ENCODE measurements at regions not wholly inside any gene's neighbourhood (a gene's known extent, or its start where the extent isn't known, plus 50 kb on each side); places are given as distances from the start of the nearest gene placed in this dataset.

GRCh38 chr2:10252224-10252623 is 50.5 kb upstream of the HPCAL1 start:
- no peaks in the 10 kb centered on the region for H3K36me3 ChIP-seq
- TF ChIP-seq POLR2A (IDR thresholded peaks at IDR 0.05), result no peak
- TF ChIP-seq, protein P1, sequence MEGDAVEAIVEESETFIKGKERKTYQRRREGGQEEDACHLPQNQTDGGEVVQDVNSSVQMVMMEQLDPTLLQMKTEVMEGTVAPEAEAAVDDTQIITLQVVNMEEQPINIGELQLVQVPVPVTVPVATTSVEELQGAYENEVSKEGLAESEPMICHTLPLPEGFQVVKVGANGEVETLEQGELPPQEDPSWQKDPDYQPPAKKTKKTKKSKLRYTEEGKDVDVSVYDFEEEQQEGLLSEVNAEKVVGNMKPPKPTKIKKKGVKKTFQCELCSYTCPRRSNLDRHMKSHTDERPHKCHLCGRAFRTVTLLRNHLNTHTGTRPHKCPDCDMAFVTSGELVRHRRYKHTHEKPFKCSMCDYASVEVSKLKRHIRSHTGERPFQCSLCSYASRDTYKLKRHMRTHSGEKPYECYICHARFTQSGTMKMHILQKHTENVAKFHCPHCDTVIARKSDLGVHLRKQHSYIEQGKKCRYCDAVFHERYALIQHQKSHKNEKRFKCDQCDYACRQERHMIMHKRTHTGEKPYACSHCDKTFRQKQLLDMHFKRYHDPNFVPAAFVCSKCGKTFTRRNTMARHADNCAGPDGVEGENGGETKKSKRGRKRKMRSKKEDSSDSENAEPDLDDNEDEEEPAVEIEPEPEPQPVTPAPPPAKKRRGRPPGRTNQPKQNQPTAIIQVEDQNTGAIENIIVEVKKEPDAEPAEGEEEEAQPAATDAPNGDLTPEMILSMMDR (IDR thresholded peaks at IDR 0.05), result no peak
- TF ChIP-seq POLR2AphosphoS5 (IDR thresholded peaks at IDR 0.05), result no peak
- no peak for TF ChIP-seq EP300 (IDR thresholded peaks at IDR 0.05; ENCODE audit: low read depth)
- intact Hi-C loops (cut with DNase I; ENCODE audit: low total_unique reads) (no loop called here), in situ Hi-C loops (cut with MboI; ENCODE audit: low pct_ligation_motif_present in 1 of 4, low pct_unique_long_range_greater_than_20kb in 1 of 4, low sequenced_read_pairs in 3 of 4) (no loop called here)
- whole genome bisulfite sequencing, 2 donors (ENCODE audit: low coverage in 1 of 2), result 94% methylated on average over 2 of the region's 2 CpGs; no CpG with 5 or more reads in 1 of the 2 donors
- DNase-seq, result no peak
- peaks cover 5 to 9% of the 10 kb centered on the region in 2 donors for H3K9me3 ChIP-seq
- no peak overlapping the region for H3K27ac ChIP-seq
- H3K27me3 ChIP-seq, result no peaks in the 10 kb centered on the region
- H3K4me3 ChIP-seq, result no peak overlapping the region
- H3K4me1 ChIP-seq, result peaks cover 0 to 4% (median 2%) of the 10 kb centered on the region in 4 donors

DNA sequence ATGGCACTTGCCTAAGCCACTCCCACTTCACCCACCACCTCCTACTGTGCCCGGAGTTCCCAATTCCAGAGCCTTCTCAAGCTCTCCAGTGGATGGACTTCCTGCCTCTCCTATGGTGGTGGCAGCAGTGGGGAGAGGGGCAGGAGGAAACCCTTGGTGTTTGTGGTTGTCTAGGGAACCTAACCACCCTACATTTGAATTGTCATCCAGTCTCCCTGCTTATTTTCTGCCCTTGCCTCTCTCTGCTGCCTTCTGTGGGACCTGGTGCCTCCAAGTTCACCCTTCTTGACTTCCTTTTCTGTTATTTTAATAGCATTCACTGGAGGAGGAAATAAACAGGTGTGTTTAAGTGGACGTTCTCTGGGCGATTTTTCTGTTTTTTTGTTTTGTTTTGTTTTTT is 50.0 kb upstream of the HPCAL1 start:
- intact Hi-C loops (cut with DNase I; ENCODE audit: low total_unique reads), result no loop called here
- H3K4me3 ChIP-seq, result no peak overlapping the region
- TF ChIP-seq, protein P1 (IDR thresholded peaks at IDR 0.05), result no peak
- no peak for TF ChIP-seq EP300 (IDR thresholded peaks at IDR 0.05; ENCODE audit: low read depth)
- TF ChIP-seq POLR2A (IDR thresholded peaks at IDR 0.05), result no peak
- TF ChIP-seq POLR2AphosphoS5 (IDR thresholded peaks at IDR 0.05), result no peak
- WGBS, 2 donors (ENCODE audit: low coverage in 1 of 2), result 72 to 74% methylated on average over 3 of the region's 3 CpGs
- in situ Hi-C loops (cut with MboI; ENCODE audit: low pct_ligation_motif_present in 1 of 4, low pct_unique_long_range_greater_than_20kb in 1 of 4, low sequenced_read_pairs in 3 of 4), result no loop called here
- H3K9me3 ChIP-seq, result peaks cover 5 to 9% of the 10 kb centered on the region in 2 donors
- DNase-seq, result no peak
- H3K27ac ChIP-seq, result no peak overlapping the region
- H3K4me1 ChIP-seq, result peaks cover 0 to 4% (median 2%) of the 10 kb centered on the region in 4 donors
- no peaks in the 10 kb centered on the region for H3K36me3 ChIP-seq
- no peaks in the 10 kb centered on the region for H3K27me3 ChIP-seq

Small RNA genes in the stretch of these regions (small RNA-seq; reads per million reads assigned to genes)
- 0 reads per million in 4 donors for gene MIR4261
